HEK293T (cell line): ENCODE measurements at regions not wholly inside any gene's neighbourhood (a gene's known extent, or its start where the extent isn't known, plus 50 kb on each side); places are given as distances from the start of the nearest gene placed in this dataset.

ENCODE experiments used
- CTCF ChIA-PET: fragments of 350-600 bp; formaldehyde crosslinking; extraction: SDS; loops from one replicate; lab custom pipeline; 2021; ENCODE audit warnings: antibody characterized with exemption, inconsistent platforms; lab: Yijun Ruan, JAX
- POLR2A ChIA-PET: fragments of 350-600 bp; formaldehyde crosslinking; extraction: SDS; loops from one replicate; lab custom pipeline; 2020; ENCODE audit warnings: antibody characterized with exemption, inconsistent platforms; lab: Yijun Ruan, JAX
- DNase-seq: peaks from one replicate; pipeline ENCODE4 v3.0.0; 2012; ENCODE audit warnings: mixed read lengths; ENCODE audit errors: extremely low spot score
- HDGF ChIP-seq: fragments of 450-650 bp; IDR thresholded peaks from 2 replicates; pipeline ENCODE4 v1.6.1; 2017; ENCODE audit warnings: antibody characterized with exemption, borderline replicate concordance
- TARDBP ChIP-seq: fragments of 450-650 bp; IDR thresholded peaks from 2 replicates; pipeline ENCODE4 v1.6.1; 2016

DNA sequence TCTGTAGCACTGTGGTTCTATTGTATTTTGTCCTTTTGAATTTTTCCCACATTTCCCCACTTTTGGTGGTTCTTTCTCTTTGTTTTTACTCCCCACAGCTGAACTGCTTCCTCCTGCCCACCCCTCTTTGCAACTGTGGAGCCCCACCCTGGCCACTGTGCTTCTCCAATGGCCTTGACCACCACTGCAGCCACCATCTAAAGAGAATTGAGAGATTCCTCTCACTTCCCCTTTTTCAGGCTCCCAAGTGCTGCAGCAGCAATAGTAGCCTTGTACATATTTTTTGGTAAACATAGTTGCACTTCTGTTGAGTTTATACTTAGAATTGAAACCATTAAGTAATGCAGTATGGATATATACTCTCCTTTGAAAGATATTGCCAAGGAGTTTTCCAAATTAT, 51.3 kb upstream of the FRMPD3 start:
- DNase-seq = no peak
- TF ChIP-seq HDGF = no peak
- TF ChIP-seq TARDBP = no peak
- ChIA-PET CTCF (no interaction called here), POLR2A (no interaction called here)
